Activated CD4-positive, alpha-beta T cell treated with anti-CD3 and anti-CD28 coated beads for 4 hours (primary cell): ENCODE measurements at regions not wholly inside any gene's neighbourhood (a gene's known extent, or its start where the extent isn't known, plus 50 kb on each side); places are given as distances from the start of the nearest gene placed in this dataset.
"Not testable (repeated sequence)": the region's sequence is repeated elsewhere in the genome, so short reads cannot be mapped to it uniquely, and the experiment has no call there.

Experiments
- DNase-seq, 2 donors: peaks; one replicate each; pipeline ENCODE4 v3.0.0-alpha.2; 2020

DNA sequence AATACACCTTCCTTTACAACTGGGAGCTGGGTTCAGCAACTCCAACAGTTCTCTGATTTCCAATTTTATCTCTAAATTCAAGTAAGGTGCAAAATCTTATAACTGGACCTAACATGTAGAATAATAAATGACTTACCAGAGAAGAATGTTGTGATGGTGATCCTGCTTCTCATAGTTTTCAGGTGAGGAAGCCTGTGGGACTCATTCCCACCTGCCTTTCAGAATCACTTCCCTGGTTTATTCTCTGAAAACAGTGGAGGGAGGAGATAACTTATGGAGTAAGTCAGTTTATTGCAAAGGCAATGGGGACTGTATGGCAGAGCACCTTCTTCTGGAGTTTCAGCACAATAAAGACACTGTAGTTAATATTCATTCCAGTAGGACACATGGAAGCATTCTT is 1188.2 kb upstream of the FAM98A start:
- DNase-seq: no peak

DNA sequence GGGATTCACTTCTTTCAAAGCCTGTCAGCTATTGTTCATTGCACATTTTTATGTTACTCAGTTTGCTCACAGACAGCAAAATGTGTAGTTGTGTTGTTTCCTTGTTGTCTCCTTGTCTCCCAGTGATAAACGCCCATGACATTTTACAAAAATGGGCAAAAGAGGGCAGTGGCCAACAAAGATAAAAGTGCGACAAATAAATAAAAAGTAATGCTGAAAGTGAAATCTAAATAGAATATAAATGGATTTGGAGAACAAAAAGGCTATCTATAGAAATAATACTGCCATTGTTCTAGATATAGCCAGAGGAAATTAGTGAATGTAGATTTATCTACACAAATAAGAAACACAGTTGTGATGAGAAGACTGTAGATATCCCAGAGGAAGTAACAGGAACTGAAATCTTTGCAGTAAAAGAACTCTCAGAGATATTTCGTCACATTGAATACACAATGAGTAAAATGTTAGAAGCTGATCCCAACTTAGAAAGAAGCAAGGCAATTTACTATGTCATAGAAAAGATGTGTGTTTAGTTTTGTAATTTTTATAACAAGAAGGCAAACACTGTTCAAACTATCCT is 1186.2 kb upstream of the FAM98A start:
- no peak for DNase-seq

GRCh38 chr2:34784701-34785100 is 1185.6 kb upstream of the FAM98A start:
- DNase-seq: no peak

- not testable (repeated sequence) for DNase-seq
Measured at GRCh38 chr2:34750742-34751141, 1151.6 kb upstream of the FAM98A start.

GRCh38 chr2:34747643-34748042 is 1148.5 kb upstream of the FAM98A start:
- DNase-seq: no peak

DNA sequence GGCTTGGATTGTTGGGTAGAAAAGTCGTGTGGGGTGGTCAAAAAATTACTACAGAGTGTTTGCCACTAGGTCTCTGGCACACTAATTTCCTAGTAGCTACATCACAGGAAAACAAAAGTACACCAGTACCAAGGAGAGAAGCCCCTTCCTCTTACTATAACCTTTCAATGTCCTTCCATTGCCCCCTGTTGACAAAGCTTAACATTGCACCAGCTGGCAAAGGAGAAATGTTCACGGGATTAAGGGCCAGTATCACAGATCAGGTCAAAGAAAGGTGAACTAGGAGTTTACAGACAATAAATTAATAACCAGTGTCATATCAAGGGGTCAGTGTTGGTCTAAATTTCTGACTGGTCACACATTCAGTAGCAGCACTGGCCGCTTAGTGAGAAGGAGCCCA is 1139.6 kb upstream of the FAM98A start:
- no peak for DNase-seq

- no peak for DNase-seq
Measured at GRCh38 chr2:34737146-34737545, 1138.0 kb upstream of the FAM98A start.

DNA sequence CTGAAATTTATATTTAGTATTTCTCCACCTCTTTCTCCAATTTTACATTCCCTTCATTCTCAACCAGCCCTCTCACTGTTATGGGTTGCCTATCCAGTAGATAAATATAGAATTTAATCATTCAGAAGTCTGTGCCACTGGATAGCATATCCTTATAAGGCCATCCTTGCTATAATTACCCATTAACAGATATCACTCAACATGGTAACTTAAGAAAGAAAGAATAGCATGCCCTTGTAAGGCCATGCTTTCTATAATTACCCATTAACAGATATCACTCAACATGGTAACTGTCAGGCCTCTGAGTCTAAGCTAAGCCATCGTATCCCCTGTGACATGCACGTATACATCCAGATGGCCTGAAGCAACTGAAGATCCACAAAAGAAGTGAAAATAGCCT is 1137.4 kb upstream of the FAM98A start:
- no peak for DNase-seq

DNA sequence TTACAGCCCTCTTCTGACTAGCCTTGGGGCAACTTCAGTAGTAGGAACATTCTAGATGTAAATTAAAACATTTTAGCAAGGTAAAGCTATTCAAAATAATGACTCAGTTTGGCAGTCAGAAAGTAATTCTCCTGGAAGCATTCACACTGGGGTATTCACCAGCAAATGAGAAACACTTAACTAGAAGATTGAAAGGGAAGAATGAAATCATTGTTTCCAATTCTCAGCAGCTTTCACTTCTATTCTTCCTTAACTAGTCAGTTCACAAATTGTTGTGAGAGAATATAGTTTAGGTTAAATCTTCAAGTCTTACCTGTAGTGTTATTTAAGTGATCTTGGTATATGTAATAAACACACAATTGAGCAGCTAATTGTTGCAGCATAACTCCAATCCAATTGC is 1135.6 kb upstream of the FAM98A start:
- DNase-seq: no peak

DNA sequence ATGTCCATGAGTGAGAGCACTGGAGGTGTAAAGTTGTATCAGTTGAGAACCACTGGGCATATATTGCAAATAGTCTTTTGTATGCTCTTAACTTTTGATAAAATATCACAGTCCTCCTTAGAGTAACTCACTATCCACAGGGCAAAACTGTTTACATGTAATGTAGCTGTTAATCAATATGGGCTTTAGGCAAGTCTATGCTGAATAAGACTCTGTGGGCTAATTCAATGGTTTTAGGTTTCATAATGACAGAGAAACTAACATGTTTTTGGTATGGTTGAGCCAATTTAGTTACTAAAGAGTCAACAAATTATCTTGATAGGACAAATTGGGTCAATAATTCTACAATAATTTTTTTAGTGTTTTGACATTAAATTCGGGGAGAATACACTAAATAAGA is 1134.9 kb upstream of the FAM98A start:
- DNase-seq: no peak

DNA sequence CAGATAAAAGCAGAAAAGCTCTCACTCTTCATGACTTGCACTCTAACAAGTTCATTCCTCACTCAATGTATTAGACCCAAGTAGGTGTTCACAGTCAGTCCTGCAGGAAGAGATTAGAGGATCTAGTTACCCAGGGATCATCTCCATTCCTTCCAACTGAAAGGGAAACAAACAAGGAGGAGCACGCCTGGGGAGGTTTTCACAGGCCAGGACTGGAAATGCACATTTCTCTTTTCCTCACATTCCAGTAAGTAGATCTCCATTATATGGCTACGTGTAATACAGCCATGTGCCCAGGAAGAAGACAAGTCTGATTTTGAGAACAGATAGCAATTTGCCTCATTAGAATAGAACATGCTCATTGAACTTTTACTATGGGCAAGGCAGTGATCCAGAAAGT is 1132.2 kb upstream of the FAM98A start:
- no peak for DNase-seq

GRCh38 chr2:34729845-34730244 is 1130.7 kb upstream of the FAM98A start:
- DNase-seq: no peak

DNA sequence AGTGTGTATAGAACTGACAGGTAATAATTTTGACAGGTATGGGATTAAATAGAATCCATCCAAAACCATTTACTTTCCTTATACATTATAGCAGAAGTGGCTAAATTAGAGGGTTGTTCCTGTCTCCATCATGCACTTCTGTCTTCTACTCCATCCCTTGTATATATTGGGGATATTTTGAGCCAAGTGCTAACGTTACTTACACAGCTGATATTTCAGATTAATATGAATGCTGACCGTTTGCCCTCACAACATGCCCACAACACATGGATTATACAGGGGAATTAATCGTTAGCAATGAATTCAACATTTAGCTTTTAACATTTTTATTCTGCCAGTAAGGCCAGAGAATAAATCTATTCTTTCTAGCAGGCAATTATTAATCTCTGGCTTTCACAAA is 1125.0 kb upstream of the FAM98A start:
- no peak for DNase-seq

DNA sequence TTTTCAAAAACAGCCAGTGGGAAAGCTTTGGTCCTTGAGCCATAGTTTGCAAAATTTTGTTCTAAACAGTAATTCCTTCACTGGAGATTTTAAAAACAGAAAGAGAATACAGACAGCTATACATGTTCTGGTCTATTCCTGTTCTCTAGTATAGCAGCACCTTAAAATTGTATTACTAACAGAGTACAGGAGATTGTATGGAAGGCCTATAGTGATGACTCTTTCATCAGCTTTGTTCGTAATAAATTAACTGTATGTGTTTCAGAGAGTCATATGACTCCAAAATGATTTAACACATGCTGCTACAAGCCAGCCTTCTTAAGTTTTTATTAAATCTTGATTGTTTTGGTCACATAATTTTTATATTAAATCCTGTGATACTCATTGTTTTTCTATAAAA is 1124.6 kb upstream of the FAM98A start:
- no peak for DNase-seq

GRCh38 chr2:34719206-34719605 is 1120.1 kb upstream of the FAM98A start:
- no peak for DNase-seq

GRCh38 chr2:34705551-34706247 is 1106.6 kb upstream of the FAM98A start:
- DNase-seq: no peak

DNA sequence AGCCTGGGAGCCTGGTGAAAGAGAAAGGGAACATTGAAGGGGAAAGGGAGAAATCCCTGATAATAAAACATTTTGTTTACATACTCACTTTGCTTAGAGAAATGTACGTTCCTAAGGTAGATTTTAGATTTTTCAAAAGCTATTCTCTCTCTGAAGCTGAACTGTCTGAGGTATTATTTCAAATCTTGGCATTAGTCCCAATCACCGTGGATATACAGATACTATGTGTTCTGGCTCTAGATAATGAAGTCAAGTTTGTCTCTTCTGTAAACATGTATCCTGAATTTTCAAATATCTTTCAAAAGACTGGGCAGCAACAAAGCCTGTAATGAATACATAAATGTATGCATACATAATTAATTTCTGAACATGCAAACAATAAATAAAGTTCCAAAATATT is 1104.2 kb upstream of the FAM98A start:
- no peak for DNase-seq

DNA sequence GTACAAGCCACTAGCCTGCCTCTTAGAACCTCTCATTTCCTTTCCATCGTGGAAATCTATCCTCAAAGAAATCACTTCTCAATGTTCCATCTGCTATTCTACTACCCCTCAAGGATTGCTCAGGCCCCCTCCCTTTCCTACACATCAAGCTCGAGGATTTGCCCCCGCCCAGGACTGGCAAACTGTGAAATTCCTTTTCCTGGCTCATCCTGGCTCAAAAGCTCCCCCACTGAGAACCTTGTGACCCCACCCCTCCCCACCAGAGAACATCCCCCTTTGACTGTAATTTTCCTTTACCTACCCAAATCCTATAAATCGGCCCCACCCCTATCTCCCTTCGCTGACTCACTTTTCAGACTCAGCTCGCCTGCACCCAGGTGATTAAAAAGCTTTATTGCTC is 1103.3 kb upstream of the FAM98A start:
- not testable (repeated sequence) for DNase-seq

GRCh38 chr2:34677591-34677990 is 1078.5 kb upstream of the FAM98A start:
- DNase-seq: not testable (repeated sequence)

DNA sequence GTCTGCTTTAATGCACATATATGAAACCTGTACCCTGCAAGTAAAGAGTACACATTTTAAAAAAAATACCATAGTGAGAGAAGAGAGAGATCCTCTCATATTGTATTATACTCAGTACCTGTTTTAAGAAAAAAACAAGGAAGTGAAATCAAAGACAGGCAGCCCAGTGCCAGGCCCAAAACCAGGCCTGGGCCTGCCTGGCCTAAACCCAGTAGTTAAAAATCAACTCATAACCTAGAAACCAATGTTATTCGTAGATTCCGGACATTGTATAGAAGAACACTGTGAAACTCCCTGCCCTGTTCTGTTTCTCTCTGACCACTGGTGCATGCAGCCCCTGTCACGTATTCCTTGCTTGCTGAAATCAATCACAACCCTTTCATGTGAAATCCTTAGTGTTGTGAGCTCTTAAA is 1078.0 kb upstream of the FAM98A start:
- not testable (repeated sequence) for DNase-seq

DNA sequence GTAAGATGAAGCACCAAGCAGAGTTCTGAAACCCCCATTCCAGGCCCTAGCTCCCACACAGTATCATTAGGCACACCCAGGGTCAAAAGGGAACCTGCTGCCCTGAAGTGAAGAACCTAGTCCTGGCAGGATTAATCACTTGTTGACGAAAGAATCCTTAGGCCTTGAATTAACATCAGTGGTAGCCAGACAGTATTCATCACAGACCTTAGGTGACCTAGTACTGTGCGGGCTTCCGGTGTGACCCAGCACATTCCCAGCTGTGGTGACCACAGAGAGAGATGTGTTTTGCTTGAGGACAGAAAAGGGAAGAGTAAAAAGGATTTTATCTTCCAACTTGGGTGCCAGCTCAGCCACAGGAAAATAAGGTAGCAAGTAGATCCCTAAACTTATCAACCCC is 1071.4 kb upstream of the FAM98A start:
- no peak for DNase-seq

- no peak for DNase-seq
Measured at GRCh38 chr2:34666821-34667220, 1067.7 kb upstream of the FAM98A start.

DNA sequence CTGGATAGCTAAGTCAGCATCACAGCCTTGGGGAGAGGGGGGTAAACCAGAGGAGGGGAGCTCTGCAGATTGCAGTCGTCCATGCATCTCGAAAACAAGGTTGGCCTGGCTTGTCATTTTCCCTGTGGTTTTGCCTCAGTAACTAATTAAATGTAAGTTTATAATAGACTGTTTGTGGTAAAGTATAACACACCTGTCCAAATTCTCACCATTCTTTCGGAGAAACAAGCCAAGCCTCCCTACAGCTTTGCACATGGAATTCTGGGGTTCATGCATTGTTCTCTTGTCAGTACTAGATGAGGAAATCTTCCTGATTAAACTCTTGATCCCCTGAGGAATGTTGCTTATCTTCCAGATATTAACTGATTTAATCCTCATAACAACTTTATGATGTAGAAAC is 1065.2 kb upstream of the FAM98A start:
- no peak for DNase-seq

GRCh38 chr2:34663314-34663713 is 1064.2 kb upstream of the FAM98A start:
- no peak for DNase-seq

DNA sequence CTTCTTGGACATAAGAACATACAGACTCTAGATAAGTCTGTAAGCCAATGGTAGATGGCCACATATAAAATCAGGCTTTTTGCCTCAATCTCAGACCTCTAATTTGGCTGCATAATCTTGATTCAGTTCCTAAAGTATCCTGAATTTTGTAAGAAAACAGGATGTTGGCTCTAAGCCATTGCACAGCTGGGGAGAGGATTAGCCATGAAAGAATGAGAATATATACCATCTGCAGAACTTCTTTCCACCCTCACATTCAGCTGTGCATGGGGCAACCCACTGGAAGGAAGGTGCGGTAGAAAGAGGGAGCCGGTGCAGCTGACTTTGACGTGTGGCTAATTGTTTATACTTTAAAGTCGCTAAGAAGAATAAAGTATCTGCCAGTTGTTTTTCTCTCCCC is 1061.6 kb upstream of the FAM98A start:
- DNase-seq: no peak
